ENCODE measurements at regions not wholly inside any gene's neighbourhood (a gene's known extent, or its start where the extent isn't known, plus 50 kb on each side); places are given as distances from the start of the nearest gene placed in this dataset.
A peak's percentile ranks its signal among the peaks of the same experiment; 100 is the strongest.

DNA sequence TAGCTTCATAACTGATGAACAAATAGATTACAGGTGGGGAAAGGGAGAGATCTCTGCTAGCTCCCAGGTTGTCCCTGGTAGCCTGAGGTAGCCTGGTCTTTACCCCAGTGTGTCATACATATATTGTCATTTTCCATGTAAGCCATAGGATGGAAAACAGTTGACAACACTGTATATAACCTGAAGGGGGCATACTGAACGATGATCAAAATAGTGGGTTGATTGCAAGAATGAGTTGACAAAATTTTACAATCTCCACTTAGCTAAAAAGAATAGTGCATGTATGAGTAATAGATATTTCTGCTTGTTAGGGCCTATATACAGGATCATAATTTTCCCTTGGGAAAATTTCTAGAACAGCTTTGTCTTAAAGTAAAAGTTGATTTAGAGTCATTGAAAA lies 304.1 kb upstream of the HAND2 start:
- ATAC-seq (peak; percentile 81), DNase-seq (ENCODE audit: low read depth, low spot score) (peak; percentile 13)
- Histone ChIP-seq H4K20me1 (ENCODE audit: insufficient read depth) (no peaks in the 10 kb centered on the region), H3K4me3 (replicated peaks in 1 of 2; ENCODE audit: low read depth in 1 of 2, low read length in 2 of 2) (no peak overlapping the region), H3K27me3 (ENCODE audit: insufficient read depth, low read length) (0 out of 2 replicates have a peak, but pooled peaks cover 3% of the 10 kb centered on the region), H2AFZ (ENCODE audit: low read depth, low read length, poor library complexity, severe bottlenecking) (no peak overlapping the region), H3K27ac (ENCODE audit: low read depth, low read length) (no peak overlapping the region), H3K4me1 (ENCODE audit: control insufficient read depth in 1 of 2, insufficient read depth in 2 of 2, low read length in 2 of 2) (no peaks in the 10 kb centered on the region), H3K9ac (ENCODE audit: low read length) (no peak overlapping the region), H3K79me2 (ENCODE audit: insufficient read depth, low read length) (no peaks in the 10 kb centered on the region), H3K9me2 (ENCODE audit: insufficient read depth) (no peaks in the 10 kb centered on the region), H3K9me3 (ENCODE audit: control insufficient read depth in 1 of 2, insufficient read depth in 1 of 2, low read depth in 1 of 2, low read length in 2 of 2) (no peaks in the 10 kb centered on the region), H3K4me2 (ENCODE audit: low read length) (no peak overlapping the region), H3K36me3 (ENCODE audit: control insufficient read depth in 1 of 2, insufficient read depth in 2 of 2, low read length in 2 of 2) (no peaks in the 10 kb centered on the region)
- POLR2A ChIA-PET: no interaction called here
- CTCF ChIA-PET: no interaction called here
- RAD21 ChIA-PET (ENCODE audit: low non-redundant PET in 1 of 2, low total read pairs in 2 of 2, uncharacterized antibody in 2 of 2, unreplicated experiment in 2 of 2): no interaction called here
- intact Hi-C loops (cut with micrococcal nuclease): no loop called here
- BruUV-seq (replicated peaks): no TSS peak
- TF ChIP-seq ELF1 (IDR thresholded peaks at IDR 0.05; ENCODE audit: borderline replicate concordance, low read depth): no peak
- TF ChIP-seq EZH2phosphoT487 (IDR thresholded peaks at IDR 0.05; ENCODE audit: borderline replicate concordance): no peak
- TF ChIP-seq, protein P1, sequence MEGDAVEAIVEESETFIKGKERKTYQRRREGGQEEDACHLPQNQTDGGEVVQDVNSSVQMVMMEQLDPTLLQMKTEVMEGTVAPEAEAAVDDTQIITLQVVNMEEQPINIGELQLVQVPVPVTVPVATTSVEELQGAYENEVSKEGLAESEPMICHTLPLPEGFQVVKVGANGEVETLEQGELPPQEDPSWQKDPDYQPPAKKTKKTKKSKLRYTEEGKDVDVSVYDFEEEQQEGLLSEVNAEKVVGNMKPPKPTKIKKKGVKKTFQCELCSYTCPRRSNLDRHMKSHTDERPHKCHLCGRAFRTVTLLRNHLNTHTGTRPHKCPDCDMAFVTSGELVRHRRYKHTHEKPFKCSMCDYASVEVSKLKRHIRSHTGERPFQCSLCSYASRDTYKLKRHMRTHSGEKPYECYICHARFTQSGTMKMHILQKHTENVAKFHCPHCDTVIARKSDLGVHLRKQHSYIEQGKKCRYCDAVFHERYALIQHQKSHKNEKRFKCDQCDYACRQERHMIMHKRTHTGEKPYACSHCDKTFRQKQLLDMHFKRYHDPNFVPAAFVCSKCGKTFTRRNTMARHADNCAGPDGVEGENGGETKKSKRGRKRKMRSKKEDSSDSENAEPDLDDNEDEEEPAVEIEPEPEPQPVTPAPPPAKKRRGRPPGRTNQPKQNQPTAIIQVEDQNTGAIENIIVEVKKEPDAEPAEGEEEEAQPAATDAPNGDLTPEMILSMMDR (IDR thresholded peaks at IDR 0.05 in 2 of 3, conservative IDR thresholded peaks at IDR 0.05 in 1 of 3; ENCODE audit: borderline replicate concordance in 1 of 3, insufficient read depth in 1 of 3, low read depth in 2 of 3, low read length in 2 of 3): peak in 2 of 3 experiments; percentile 14 to 36; a peak in 3 of 6 replicates
- TF ChIP-seq SRF (IDR thresholded peaks at IDR 0.05; ENCODE audit: low read depth): no peak
- peak; percentile 21 for TF ChIP-seq RAD21 (IDR thresholded peaks at IDR 0.05; ENCODE audit: low read depth)

DNA sequence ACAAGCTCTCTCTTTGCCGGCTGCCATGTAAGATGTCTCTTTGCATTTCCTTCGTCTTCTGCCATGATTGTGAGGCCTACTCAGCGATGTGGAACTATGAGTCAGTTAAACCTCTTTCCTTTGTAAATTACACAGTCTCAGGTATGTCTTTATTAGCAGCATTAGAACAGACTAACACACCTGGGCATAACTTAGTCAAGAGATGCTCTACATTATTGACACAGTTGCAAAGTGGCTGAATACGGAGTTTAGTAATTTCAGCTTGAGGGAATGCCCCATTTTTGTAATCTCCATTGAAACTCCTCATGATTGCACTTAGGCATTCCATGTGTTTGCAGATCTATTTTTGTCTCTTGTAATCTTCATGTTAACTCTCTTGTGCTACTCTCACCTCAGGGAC lies 299.5 kb upstream of the HAND2 start:
- Histone ChIP-seq H2AFZ (ENCODE audit: low read depth, low read length, poor library complexity, severe bottlenecking) (no peak overlapping the region), H3K9me3 (ENCODE audit: control insufficient read depth in 1 of 2, insufficient read depth in 1 of 2, low read depth in 1 of 2, low read length in 2 of 2) (no peaks in the 10 kb centered on the region), H3K27me3 (ENCODE audit: insufficient read depth, low read length) (peaks cover 5% of the 10 kb centered on the region; the same call in 1 of the 2 replicates), H3K4me2 (ENCODE audit: low read length) (no peak overlapping the region), H3K27ac (ENCODE audit: low read depth, low read length) (no peak overlapping the region), H3K4me3 (replicated peaks in 1 of 2; ENCODE audit: low read depth in 1 of 2, low read length in 2 of 2) (no peak overlapping the region), H4K20me1 (ENCODE audit: insufficient read depth) (no peaks in the 10 kb centered on the region), H3K4me1 (ENCODE audit: control insufficient read depth in 1 of 2, insufficient read depth in 2 of 2, low read length in 2 of 2) (no peaks in the 10 kb centered on the region), H3K9ac (ENCODE audit: low read length) (no peak overlapping the region), H3K79me2 (ENCODE audit: insufficient read depth, low read length) (no peaks in the 10 kb centered on the region), H3K36me3 (ENCODE audit: control insufficient read depth in 1 of 2, insufficient read depth in 2 of 2, low read length in 2 of 2) (no peaks in the 10 kb centered on the region), H3K9me2 (ENCODE audit: insufficient read depth) (no peaks in the 10 kb centered on the region)
- ChIA-PET RAD21 (ENCODE audit: low non-redundant PET in 1 of 2, low total read pairs in 2 of 2, uncharacterized antibody in 2 of 2, unreplicated experiment in 2 of 2) (no interaction called here), CTCF (no interaction called here), POLR2A (no interaction called here)
- no peak for ATAC-seq
- intact Hi-C loops (cut with micrococcal nuclease): no loop called here
- no TSS peak for BruUV-seq (replicated peaks)
- no peak for DNase-seq (ENCODE audit: low read depth, low spot score)
- TF ChIP-seq ZFX (IDR thresholded peaks at IDR 0.05) (no peak), TCF7L2 (IDR thresholded peaks at IDR 0.05; ENCODE audit: borderline replicate concordance, extremely low read depth, insufficient read depth, insufficient read length) (no peak), RAD21 (IDR thresholded peaks at IDR 0.05; ENCODE audit: low read depth) (no peak), ZNF274 (IDR thresholded peaks at IDR 0.05; ENCODE audit: low read depth, low read length) (no peak), YY1 (IDR thresholded peaks at IDR 0.05; ENCODE audit: extremely low read depth, insufficient replicate concordance, low read depth, low read length) (no peak)
- TF ChIP-seq, protein P1 (IDR thresholded peaks at IDR 0.05 in 2 of 3, conservative IDR thresholded peaks at IDR 0.05 in 1 of 3; ENCODE audit: borderline replicate concordance in 1 of 3, insufficient read depth in 1 of 3, low read depth in 2 of 3, low read length in 2 of 3): no peak
- TF ChIP-seq, protein P2, sequence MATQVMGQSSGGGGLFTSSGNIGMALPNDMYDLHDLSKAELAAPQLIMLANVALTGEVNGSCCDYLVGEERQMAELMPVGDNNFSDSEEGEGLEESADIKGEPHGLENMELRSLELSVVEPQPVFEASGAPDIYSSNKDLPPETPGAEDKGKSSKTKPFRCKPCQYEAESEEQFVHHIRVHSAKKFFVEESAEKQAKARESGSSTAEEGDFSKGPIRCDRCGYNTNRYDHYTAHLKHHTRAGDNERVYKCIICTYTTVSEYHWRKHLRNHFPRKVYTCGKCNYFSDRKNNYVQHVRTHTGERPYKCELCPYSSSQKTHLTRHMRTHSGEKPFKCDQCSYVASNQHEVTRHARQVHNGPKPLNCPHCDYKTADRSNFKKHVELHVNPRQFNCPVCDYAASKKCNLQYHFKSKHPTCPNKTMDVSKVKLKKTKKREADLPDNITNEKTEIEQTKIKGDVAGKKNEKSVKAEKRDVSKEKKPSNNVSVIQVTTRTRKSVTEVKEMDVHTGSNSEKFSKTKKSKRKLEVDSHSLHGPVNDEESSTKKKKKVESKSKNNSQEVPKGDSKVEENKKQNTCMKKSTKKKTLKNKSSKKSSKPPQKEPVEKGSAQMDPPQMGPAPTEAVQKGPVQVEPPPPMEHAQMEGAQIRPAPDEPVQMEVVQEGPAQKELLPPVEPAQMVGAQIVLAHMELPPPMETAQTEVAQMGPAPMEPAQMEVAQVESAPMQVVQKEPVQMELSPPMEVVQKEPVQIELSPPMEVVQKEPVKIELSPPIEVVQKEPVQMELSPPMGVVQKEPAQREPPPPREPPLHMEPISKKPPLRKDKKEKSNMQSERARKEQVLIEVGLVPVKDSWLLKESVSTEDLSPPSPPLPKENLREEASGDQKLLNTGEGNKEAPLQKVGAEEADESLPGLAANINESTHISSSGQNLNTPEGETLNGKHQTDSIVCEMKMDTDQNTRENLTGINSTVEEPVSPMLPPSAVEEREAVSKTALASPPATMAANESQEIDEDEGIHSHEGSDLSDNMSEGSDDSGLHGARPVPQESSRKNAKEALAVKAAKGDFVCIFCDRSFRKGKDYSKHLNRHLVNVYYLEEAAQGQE (IDR thresholded peaks at IDR 0.05; ENCODE audit: low read depth): no peak
- TF ChIP-seq, protein P3, sequence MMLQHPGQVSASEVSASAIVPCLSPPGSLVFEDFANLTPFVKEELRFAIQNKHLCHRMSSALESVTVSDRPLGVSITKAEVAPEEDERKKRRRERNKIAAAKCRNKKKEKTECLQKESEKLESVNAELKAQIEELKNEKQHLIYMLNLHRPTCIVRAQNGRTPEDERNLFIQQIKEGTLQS (IDR thresholded peaks at IDR 0.05): no peak
